K562 (cell line): ENCODE measurements at regions not wholly inside any gene's neighbourhood (a gene's known extent, or its start where the extent isn't known, plus 50 kb on each side); places are given as distances from the start of the nearest gene placed in this dataset.

Experiments used
- ATF3 ChIP-seq, 2 experiments: fragments of 450-650 bp in 1 of 2; sonication (generic) in 1 of 2; formaldehyde crosslinking in 1 of 2; IDR thresholded peaks in 1 of 2; conservative IDR thresholded peaks in 1 of 2; 2 replicates each; pipeline versions ENCODE4 v1.6.1 to v1.8.1; 2016 to 2023; ENCODE audit warnings: mild to moderate bottlenecking in 2 of 2, moderate library complexity in 2 of 2, inconsistent platforms in 1 of 2, missing genetic modification reagents in 1 of 2
- BRCA1 ChIP-seq, 2 experiments: fragments of 450-650 bp in 1 of 2; sonication (generic) in 1 of 2; formaldehyde crosslinking in 1 of 2; IDR thresholded peaks; 2 replicates each; pipeline versions ENCODE4 v1.5.0 to v1.6.1; 2017 to 2020; ENCODE audit warnings: mild to moderate bottlenecking in 1 of 2, missing genetic modification reagents in 1 of 2
- BRF1 ChIP-seq: IDR thresholded peaks from 3 replicates; pipeline ENCODE4 v1.6.1; 2011; ENCODE audit warnings: borderline replicate concordance, mild to moderate bottlenecking; ENCODE audit not compliant: insufficient read length; ENCODE audit errors: extremely low read depth
- CTCF ChIP-seq, 3 experiments: IDR thresholded peaks in 2 of 3; conservative IDR thresholded peaks in 1 of 3; 2 replicates each; pipeline ENCODE4 v1.5.1; 2011 to 2012; ENCODE audit warnings: low read length in 3 of 3, mild to moderate bottlenecking in 3 of 3, control low read depth in 2 of 3, improper control_type of control experiment in 1 of 3, inconsistent platforms in 1 of 3, low read depth in 1 of 3, mixed read lengths in 1 of 3, moderate library complexity in 1 of 3; ENCODE audit not compliant: insufficient read depth in 2 of 3
- GABPA ChIP-seq: fragments of 200-800 bp; sonication (Bioruptor generic); conservative IDR thresholded peaks from 2 replicates; pipeline ENCODE4 v1.6.1; 2016; ENCODE audit warnings: low read depth, missing genetic modification characterization, missing compliant biosample characterization
- NFATC3 ChIP-seq: fragments of 450-650 bp; IDR thresholded peaks from 2 replicates; pipeline ENCODE4 v1.6.1; 2017; ENCODE audit warnings: mild to moderate bottlenecking
- NFIC ChIP-seq: fragments of 450-650 bp; IDR thresholded peaks from 2 replicates; pipeline ENCODE4 v1.6.1; 2017; ENCODE audit warnings: mild to moderate bottlenecking, inconsistent platforms
- POLR2AphosphoS5 ChIP-seq: IDR thresholded peaks from 2 replicates; pipeline ENCODE4 v1.6.1; 2011; ENCODE audit warnings: mild to moderate bottlenecking, low read depth, low read length, moderate library complexity; ENCODE audit not compliant: control insufficient read depth, insufficient read depth
- RAD21 ChIP-seq, 2 experiments: fragments of 250-450 bp in 1 of 2; fragments of 450-650 bp in 1 of 2; sonication (Bioruptor Pico) in 1 of 2; formaldehyde crosslinking in 1 of 2; IDR thresholded peaks in 1 of 2; conservative IDR thresholded peaks in 1 of 2; 2 replicates each; pipeline versions ENCODE4 v1.4.0 to v1.8.0; 2020 to 2022; ENCODE audit warnings: mild to moderate bottlenecking in 2 of 2, moderate library complexity in 1 of 2
- REST ChIP-seq, 2 experiments: fragments of 450-650 bp; formaldehyde crosslinking in 1 of 2; IDR thresholded peaks; 2 replicates each; pipeline versions ENCODE4 v1.4.0 to v1.6.1; 2014 to 2020; ENCODE audit warnings: mild to moderate bottlenecking in 2 of 2, borderline replicate concordance in 1 of 2, low read depth in 1 of 2
- SRF ChIP-seq, 2 experiments: fragments of 250-450, 450-650 bp in 1 of 2; sonication (Bioruptor Pico) in 1 of 2; sonication (generic) in 1 of 2; formaldehyde crosslinking; IDR thresholded peaks; 2 replicates each; pipeline versions ENCODE4 v1.5.0 to v1.5.1; 2020 to 2022; ENCODE audit warnings: mild to moderate bottlenecking in 1 of 2, missing genetic modification reagents in 1 of 2
- ZNF274 ChIP-seq: IDR thresholded peaks from 2 replicates; pipeline ENCODE4 v1.6.1; 2011; ENCODE audit warnings: low read depth, mild to moderate bottlenecking, low read length, moderate library complexity, borderline replicate concordance
- ZNF444 ChIP-seq: fragments of 250-450 bp; sonication (Bioruptor Pico); IDR thresholded peaks from 2 replicates; pipeline ENCODE4 v1.4.0; 2020; ENCODE audit warnings: mild to moderate bottlenecking, moderate library complexity

GRCh38 chr13:77827332-77827731, 91.3 kb downstream of the EDNRB start:
- TF ChIP-seq CTCF (IDR thresholded peaks at IDR 0.05 in 2 of 3, conservative IDR thresholded peaks at IDR 0.05 in 1 of 3; ENCODE audit: insufficient read depth in 2 of 3, low read depth in 1 of 3, low read length in 3 of 3) (no peak), BRCA1 (IDR thresholded peaks at IDR 0.05) (no peak), BRCA1 (CRISPR knock-in tag; IDR thresholded peaks at IDR 0.05) (no peak), NFIC (no peak), SRF (CRISPR knock-in tag; IDR thresholded peaks at IDR 0.05) (no peak), BRF1 (no peak), GABPA (tag) (no peak), ZNF444 (no peak), POLR2AphosphoS5 (no peak), ATF3 (IDR thresholded peaks at IDR 0.05) (no peak), ATF3 (CRISPR knock-in tag; conservative IDR thresholded peaks at IDR 0.05) (no peak), RAD21 (CRISPR knock-in tag; conservative IDR thresholded peaks at IDR 0.05 in 1 of 2, IDR thresholded peaks at IDR 0.05 in 1 of 2) (no peak), NFATC3 (no peak), ZNF274 (no peak), REST (IDR thresholded peaks at IDR 0.05; ENCODE audit: borderline replicate concordance) (no peak), REST (CRISPR knock-in tag; IDR thresholded peaks at IDR 0.05; ENCODE audit: low read depth) (no peak)
